Neural crest cell (in vitro differentiated cells): ENCODE measurements at regions not wholly inside any gene's neighbourhood (a gene's known extent, or its start where the extent isn't known, plus 50 kb on each side); places are given as distances from the start of the nearest gene placed in this dataset.
A peak's percentile ranks its signal among the peaks of the same experiment; 100 is the strongest.

ENCODE experiments used
- DNase-seq: peaks from one replicate; pipeline ENCODE4 v3.0.0; 2021; ENCODE audit warnings: low read depth, mixed read lengths, low spot score
- H3K27ac Mint-ChIP-seq: one replicate; pipeline ENCODE4 v1.8.0; 2021; ENCODE audit warnings: mild to moderate bottlenecking, mixed read lengths; ENCODE audit not compliant: unreplicated experiment
- H3K27me3 Mint-ChIP-seq: 2 replicates; pipeline ENCODE4 v1.8.0; 2021; ENCODE audit warnings: low read depth, mild to moderate bottlenecking, mixed read lengths
- H3K36me3 Mint-ChIP-seq: 2 replicates; pipeline ENCODE4 v1.8.0; 2021; ENCODE audit warnings: low read depth, mild to moderate bottlenecking, mixed read lengths
- H3K4me1 Mint-ChIP-seq: 2 replicates; pipeline ENCODE4 v1.8.0; 2021; ENCODE audit warnings: mixed read lengths
- H3K4me3 Mint-ChIP-seq: one replicate; pipeline ENCODE4 v1.8.0; 2021; ENCODE audit warnings: mild to moderate bottlenecking, mixed read lengths
- H3K9me3 Mint-ChIP-seq: 2 replicates; pipeline ENCODE4 v1.8.0; 2021; ENCODE audit warnings: mixed read lengths
- TF ChIP-seq, protein P1 (sequence below): fragments of 200-600 bp; sonication (generic); conservative IDR thresholded peaks from 2 replicates; pipeline ENCODE4 v1.5.0; 2021; ENCODE audit warnings: antibody characterized with exemption, mild to moderate bottlenecking

DNA sequence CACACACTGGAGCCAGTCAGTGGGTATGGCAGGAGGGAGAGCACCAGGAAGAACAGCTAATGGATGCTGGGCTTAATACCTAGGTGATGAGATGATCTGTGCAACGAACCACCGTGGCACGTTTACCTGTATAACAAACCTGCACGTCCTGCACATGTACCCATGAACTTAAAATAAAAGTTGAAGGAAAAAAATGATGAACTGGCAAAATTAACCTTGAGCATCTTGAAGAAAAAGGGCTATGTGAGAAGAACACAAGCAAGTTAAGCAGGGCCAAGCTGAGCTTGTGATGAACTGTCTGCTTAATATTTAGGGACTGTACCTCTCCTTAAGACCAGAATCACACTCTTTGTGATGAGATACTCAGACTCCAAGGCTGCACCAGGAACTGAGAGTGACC lies 70.0 kb downstream of the TTC6 start:
- H3K27me3 Mint-ChIP-seq, result peaks cover 8% of the 10 kb centered on the region
- no peak overlapping the region for H3K4me3 Mint-ChIP-seq
- TF ChIP-seq, protein P1, sequence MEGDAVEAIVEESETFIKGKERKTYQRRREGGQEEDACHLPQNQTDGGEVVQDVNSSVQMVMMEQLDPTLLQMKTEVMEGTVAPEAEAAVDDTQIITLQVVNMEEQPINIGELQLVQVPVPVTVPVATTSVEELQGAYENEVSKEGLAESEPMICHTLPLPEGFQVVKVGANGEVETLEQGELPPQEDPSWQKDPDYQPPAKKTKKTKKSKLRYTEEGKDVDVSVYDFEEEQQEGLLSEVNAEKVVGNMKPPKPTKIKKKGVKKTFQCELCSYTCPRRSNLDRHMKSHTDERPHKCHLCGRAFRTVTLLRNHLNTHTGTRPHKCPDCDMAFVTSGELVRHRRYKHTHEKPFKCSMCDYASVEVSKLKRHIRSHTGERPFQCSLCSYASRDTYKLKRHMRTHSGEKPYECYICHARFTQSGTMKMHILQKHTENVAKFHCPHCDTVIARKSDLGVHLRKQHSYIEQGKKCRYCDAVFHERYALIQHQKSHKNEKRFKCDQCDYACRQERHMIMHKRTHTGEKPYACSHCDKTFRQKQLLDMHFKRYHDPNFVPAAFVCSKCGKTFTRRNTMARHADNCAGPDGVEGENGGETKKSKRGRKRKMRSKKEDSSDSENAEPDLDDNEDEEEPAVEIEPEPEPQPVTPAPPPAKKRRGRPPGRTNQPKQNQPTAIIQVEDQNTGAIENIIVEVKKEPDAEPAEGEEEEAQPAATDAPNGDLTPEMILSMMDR, result no peak
- no peaks in the 10 kb centered on the region for H3K4me1 Mint-ChIP-seq
- H3K36me3 Mint-ChIP-seq, result peaks cover 2% of the 10 kb centered on the region
- H3K27ac Mint-ChIP-seq, result no peak overlapping the region
- DNase-seq, result no peak
- H3K9me3 Mint-ChIP-seq, result peaks cover 12% of the 10 kb centered on the region

DNA sequence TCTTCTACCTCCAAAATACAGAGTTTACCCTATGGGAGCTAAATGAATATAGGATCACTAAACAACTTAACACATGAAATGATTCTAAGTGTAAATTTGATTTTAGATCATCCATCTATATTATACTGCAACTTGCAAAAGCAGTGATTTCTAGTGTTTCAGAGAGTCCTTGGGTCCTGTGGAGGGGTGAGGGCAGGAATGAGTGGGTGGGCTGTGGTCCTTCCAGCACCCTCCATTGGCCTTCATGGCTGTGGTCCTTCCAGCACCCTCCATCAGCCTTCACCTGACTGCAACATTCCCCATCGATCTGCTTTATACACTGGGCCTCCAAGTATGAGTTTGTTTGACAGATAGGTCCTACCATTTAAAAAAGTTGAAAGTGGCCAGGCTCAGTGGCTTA lies 70.5 kb downstream of the TTC6 start:
- TF ChIP-seq, protein P1, result no peak

DNA sequence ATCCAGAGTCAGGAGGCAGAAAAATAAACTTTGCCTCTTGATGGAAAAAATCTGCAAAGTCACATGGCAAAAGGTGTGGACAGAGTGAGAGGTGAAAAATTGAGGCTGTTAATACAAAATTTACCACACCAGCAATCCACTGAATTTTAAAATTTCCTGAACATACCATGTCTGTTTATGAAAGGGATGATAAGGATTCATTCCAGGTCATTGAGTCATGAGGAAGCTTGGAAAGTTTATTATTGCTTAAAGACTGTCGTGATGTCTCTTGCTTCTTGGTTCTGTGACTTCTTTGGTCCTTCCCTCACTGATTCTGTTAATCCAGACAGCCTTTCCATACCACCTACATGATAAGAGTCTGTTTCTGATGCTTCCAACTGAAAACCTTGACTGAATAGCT lies 73.2 kb downstream of the TTC6 start:
- H3K27ac Mint-ChIP-seq, result no peak overlapping the region
- H3K4me1 Mint-ChIP-seq, result no peaks in the 10 kb centered on the region
- no peak for DNase-seq
- TF ChIP-seq, protein P1, result no peak
- no peaks in the 10 kb centered on the region for H3K36me3 Mint-ChIP-seq
- no peaks in the 10 kb centered on the region for H3K9me3 Mint-ChIP-seq
- H3K4me3 Mint-ChIP-seq, result no peak overlapping the region
- H3K27me3 Mint-ChIP-seq, result peaks cover 8% of the 10 kb centered on the region

More for the DNA sequence above, 70.5 kb downstream of the TTC6 start:
- H3K4me3 Mint-ChIP-seq, result no peak overlapping the region
- no peaks in the 10 kb centered on the region for H3K4me1 Mint-ChIP-seq
- H3K27me3 Mint-ChIP-seq, result peaks cover 8% of the 10 kb centered on the region
- no peak for DNase-seq
- H3K9me3 Mint-ChIP-seq, result peaks cover 8% of the 10 kb centered on the region
- H3K27ac Mint-ChIP-seq, result no peak overlapping the region
- no peaks in the 10 kb centered on the region for H3K36me3 Mint-ChIP-seq

DNA sequence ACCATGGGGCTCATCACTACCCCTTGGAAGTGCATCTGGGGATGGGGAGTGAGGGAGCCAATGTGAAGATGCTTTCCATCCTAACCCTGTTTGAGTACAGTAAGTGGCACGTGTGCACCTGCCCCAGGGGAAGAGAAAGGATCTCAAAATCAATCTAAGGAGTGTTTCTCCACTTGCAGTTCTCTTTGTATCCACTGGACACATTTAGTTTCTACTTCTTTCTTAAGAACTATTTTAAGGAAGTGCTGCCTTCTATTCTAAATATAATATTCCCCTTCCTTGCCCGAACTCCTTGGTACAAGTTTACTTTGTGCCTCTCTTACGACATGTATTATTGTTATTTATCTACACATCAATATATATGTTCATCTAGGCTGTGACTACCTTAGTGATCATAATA lies 73.8 kb downstream of the TTC6 start:
- Mint-ChIP-seq H3K4me3 (no peak overlapping the region), H3K27ac (no peak overlapping the region)

DNA sequence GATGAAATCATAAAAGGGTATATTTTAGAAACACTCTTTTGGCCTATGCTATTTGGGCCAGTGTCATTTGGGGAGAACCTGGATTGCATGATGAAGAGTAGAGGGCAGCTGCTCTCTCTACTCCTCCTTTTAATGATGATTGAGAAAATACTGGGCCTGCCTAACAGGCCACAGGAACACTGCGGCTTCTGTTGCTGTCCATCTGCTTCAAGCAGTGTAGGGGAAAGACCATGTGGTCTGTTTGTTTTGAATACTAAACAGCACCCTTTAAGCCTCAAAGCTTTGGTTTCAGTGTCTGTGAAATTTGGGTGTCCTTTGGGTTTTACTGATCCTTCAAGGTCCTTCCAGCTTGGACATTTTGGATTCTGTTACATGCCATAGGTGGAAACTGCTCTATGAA lies 78.0 kb downstream of the TTC6 start:
- H3K9me3 Mint-ChIP-seq, result no peaks in the 10 kb centered on the region
- H3K4me1 Mint-ChIP-seq, result no peaks in the 10 kb centered on the region
- H3K27ac Mint-ChIP-seq, result no peak overlapping the region
- H3K4me3 Mint-ChIP-seq, result no peak overlapping the region
- no peak for DNase-seq
- peaks cover 5% of the 10 kb centered on the region for H3K27me3 Mint-ChIP-seq
- TF ChIP-seq, protein P1, result no peak
- no peaks in the 10 kb centered on the region for H3K36me3 Mint-ChIP-seq

More for the DNA sequence above, 73.8 kb downstream of the TTC6 start:
- TF ChIP-seq, protein P1, result peak; percentile 25
- no peak for DNase-seq
- no peaks in the 10 kb centered on the region for H3K36me3 Mint-ChIP-seq
- peaks cover 5% of the 10 kb centered on the region for H3K27me3 Mint-ChIP-seq
- H3K9me3 Mint-ChIP-seq, result no peaks in the 10 kb centered on the region
- H3K4me1 Mint-ChIP-seq, result no peaks in the 10 kb centered on the region

DNA sequence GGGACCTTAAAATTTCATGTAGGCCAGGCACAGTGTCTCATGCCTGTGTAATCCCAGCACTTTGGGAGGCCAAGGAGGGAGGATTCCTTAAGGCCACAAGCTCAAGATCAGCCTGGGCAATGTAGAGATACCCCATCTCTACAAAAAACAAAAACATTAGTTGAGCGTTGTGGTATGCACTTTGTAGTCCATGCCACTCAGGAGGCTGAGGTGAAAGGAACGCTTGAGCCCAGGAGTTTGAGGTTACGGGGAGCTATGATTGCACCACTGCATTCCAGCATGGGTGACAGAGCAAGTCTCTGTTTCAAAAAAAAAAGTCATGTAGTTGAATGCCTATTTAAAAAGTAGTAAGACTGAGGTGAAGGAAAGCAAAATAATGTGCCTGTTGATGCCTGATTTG lies 83.5 kb downstream of the TTC6 start:
- Mint-ChIP-seq H3K4me3 (no peak overlapping the region), H3K36me3 (no peaks in the 10 kb centered on the region), H3K27me3 (no peaks in the 10 kb centered on the region), H3K4me1 (no peaks in the 10 kb centered on the region), H3K9me3 (no peaks in the 10 kb centered on the region), H3K27ac (no peak overlapping the region)
- no peak for DNase-seq
- TF ChIP-seq, protein P1, result no peak
